HL-60 (cell line): ENCODE measurements at regions not wholly inside any gene's neighbourhood (a gene's known extent, or its start where the extent isn't known, plus 50 kb on each side); places are given as distances from the start of the nearest gene placed in this dataset.

Experiments
- CTCF ChIP-seq: IDR thresholded peaks from one replicate; pipeline ENCODE4 v1.5.1; 2011; ENCODE audit warnings: low read length, control low read depth, inconsistent platforms; ENCODE audit not compliant: insufficient read depth
- REST ChIP-seq: IDR thresholded peaks from 2 replicates; pipeline ENCODE4 v1.6.1; 2012; ENCODE audit warnings: low read depth; ENCODE audit not compliant: insufficient replicate concordance

- TF ChIP-seq CTCF: no peak
- no peak for TF ChIP-seq REST
Measured at GRCh38 chr2:143928184-143928583, 591.7 kb downstream of the ZEB2 start.
